GM18507 (cell line): ENCODE measurements at regions not wholly inside any gene's neighbourhood (a gene's known extent, or its start where the extent isn't known, plus 50 kb on each side); places are given as distances from the start of the nearest gene placed in this dataset.

Source experiments
- DNase-seq: peaks from one replicate; pipeline ENCODE4 v3.0.0; 2011; ENCODE audit warnings: low read depth; ENCODE audit not compliant: insufficient read length; ENCODE audit errors: extremely low spot score
- FAIRE-seq: peaks from 2 replicates; lab custom pipeline; 2011; peaks lifted over from hg19 to GRCh38; lab: Jason Lieb, UNC

DNA sequence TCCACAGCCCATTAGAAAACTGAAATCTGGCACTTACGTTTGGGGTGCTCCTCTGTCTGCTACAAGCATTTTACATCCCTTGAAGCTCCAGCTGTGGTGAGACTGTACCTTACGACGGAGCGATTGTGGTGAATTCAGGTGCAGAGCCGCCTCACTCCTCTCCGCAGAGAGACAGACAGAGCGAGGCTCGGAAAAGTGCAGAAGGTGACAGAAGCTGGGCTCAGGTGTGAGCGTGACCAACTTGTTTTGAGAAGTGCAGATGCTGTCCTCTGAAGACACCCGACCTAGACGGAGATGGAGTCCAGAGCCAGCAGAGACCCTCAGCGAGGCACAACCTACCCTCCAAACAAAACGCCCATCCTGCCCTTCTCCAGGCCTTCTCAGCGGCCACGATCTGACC lies 196.5 kb downstream of the MED10 start:
- FAIRE-seq (no peak), DNase-seq (no peak)

DNA sequence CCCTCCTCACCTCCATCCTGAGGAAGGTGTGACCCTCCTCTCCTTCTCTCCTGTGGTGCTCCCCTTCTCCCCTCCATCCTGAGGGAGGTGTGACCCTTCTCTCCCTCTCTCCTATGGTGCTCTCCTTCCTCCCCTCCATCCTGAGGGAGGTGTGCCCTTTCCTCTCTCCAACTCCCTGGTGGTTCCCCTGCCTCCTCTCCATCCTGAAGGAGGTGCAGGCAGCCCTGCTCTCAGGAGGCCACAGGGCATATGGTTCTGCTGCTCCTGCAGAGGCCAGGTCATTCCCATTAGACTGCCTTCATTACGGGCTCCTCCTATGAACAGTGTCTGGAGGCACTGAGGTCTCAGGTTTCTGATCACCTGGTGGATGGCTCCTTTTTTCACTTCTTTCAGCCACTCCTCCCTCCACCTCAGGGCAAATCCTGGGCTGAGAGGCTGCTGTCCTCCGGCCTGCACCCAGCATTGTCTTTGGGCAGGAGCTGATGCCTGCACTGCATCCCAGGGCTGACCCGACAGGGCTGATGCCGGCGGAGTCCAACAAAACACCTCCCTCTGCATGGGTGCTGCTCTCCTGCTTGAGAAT lies 197.1 kb downstream of the MED10 start:
- DNase-seq = no peak
- FAIRE-seq = no peak

DNA sequence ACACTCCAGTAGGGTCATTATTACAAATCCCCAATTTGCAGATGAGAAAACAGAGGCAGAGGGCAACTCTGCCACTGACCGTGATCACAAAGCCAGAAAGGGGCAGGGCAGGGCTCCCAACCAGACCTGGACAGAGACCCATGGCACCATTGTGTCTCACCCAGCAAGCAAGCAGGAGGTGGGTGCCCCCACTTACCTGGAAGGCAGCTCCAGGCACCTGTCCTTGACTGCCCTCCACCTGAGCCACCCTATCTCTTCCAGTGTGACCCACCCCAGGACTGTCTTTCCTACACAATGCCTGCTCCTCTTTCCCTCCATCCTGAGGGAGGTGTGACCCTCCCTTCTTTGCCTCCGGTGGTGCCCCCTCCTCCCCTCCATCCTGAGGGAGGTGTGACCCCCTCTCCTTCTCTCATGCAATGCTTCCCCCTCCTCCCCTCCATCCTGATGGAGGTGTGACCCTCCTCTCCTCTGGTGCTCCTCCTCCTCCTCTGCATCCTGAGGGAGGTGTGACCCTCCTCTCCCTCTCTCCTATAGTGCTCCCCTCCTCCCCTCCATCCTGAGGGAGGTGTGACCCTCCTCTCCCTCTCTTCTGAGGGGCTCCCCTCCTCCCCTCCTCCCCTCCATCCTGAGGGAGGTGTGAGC lies 198.0 kb downstream of the MED10 start:
- no peak for DNase-seq
- FAIRE-seq = no peak

DNA sequence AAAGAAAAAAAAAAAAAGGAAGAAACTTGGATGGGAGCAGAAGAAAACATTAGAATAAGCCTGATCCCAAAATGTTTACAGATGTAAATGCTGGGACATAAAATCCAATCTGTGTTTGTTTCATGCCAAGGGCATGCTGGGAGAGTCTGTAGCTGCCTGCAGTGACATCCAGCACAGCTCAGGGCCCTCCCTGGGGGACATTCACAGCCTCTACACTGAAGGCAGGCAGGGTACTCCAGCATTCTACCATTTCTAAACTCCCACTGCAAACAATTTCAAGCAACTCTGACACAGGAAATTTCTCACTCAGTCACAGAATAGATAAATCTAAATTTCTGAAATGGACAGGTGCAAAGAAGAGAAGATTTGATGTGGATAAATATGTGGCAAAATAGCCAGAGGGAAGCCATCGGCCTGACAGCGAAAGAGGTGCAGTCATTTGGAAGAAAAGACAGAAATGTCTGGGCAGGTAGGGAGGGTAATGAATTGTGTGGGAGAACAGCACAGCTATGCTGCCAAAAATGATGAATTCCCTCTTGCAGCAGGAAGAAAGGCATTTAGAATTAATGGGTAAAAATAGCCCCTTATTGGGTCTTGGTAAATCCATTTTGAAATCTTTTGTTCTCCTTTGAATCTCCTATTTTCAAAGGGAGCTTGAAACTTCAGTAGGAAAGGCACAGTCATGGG lies 199.4 kb downstream of the MED10 start:
- FAIRE-seq = no peak

DNA sequence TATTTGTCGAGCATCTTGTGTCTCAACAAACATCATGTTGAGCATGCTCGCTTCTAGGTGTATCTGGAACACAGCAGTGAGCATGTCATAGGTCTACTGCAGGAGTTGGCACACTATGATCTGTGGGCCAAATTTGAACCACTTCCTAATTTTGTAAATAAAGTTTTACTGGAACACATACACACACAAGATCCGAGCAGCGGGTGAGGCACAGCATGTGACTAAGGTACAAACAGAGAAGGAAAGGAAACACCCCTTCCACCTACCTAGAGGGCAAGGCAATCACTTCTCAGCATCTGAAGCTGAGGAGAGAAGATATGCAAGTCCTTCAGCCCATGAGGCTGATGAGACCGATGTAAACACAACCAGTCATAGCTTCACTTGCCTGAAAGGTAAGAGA lies 200.4 kb downstream of the MED10 start:
- DNase-seq (no peak), FAIRE-seq (no peak)

More for the DNA sequence above, 199.4 kb downstream of the MED10 start:
- DNase-seq = no peak

DNA sequence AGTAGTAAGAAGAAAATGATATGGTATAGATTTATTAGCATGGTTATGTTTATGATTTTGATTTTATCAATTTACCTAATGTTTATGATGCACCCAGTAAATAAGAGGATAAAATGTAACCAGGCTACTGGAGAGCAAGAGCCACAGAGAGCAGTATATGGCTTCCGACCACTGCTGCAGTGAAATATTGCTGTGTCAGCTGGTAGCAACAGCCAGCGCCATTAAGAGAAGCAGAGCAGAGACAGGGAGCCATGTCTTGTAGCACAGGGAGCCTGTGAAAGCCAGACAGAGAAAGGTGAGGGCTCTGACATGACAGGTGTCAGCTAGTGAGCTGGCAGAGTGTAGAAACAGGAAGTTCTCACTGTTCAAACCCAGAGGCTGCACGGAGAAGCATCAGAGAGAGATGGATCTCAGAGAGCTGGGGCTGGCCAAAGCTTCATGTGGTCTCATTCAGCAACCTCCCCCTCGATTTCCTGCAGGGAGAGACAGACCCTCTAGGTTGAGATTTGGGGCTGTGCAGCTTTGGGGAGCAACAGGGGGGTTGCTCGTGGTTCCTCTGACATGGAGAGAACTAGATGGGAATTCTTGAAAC lies 202.1 kb downstream of the MED10 start:
- FAIRE-seq = no peak

DNA sequence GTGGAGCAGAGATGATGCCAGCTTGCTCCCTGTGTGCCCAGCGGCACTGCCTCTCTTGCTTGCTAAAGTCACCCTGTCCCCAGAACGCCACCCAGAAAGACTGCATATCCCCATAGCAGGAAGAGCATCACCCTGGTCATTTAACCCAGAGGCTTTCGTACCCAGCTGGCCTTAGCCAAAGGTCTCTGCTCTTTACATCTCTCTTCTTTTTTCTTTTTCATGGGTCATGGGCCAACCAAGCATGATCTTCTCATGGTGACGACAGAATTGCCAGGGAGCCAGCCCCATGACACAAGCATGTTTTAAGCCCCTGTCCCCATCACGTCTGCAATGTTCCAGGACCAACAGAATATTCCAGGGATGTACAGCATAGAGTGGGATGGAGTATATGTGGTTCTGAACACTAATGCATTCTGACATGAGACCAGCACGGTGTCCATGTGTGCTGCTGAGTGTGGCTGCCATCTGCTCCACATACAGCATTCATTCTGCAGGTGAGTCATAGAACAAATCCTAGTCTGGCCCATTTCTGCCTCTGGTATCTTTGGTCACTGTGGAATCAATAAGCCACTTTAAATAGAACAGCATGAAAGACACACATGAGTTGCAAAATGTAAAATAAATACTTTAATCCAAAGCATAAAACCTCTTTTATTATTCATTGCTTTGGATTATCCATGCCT lies 203.0 kb downstream of the MED10 start:
- DNase-seq (no peak), FAIRE-seq (no peak)

More for the DNA sequence above, 202.1 kb downstream of the MED10 start:
- DNase-seq = no peak

DNA sequence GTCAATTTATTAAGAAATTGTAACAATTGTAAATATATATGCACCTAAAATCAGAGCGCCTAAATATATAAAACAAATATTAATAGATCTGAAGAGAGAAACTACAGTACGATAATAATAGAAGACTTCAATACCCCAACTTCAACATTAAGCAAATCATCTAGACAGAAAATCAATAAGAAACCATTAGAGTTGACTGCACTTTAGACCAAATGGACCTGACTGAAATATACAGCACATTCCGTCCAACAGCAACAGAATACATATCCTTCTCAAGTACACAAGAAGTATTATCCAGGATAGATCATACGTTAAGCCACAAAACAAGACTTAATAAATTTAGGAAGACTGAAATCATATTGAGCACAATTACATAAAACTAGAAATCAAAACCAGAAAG lies 208.7 kb downstream of the MED10 start:
- DNase-seq (no peak), FAIRE-seq (no peak)

DNA sequence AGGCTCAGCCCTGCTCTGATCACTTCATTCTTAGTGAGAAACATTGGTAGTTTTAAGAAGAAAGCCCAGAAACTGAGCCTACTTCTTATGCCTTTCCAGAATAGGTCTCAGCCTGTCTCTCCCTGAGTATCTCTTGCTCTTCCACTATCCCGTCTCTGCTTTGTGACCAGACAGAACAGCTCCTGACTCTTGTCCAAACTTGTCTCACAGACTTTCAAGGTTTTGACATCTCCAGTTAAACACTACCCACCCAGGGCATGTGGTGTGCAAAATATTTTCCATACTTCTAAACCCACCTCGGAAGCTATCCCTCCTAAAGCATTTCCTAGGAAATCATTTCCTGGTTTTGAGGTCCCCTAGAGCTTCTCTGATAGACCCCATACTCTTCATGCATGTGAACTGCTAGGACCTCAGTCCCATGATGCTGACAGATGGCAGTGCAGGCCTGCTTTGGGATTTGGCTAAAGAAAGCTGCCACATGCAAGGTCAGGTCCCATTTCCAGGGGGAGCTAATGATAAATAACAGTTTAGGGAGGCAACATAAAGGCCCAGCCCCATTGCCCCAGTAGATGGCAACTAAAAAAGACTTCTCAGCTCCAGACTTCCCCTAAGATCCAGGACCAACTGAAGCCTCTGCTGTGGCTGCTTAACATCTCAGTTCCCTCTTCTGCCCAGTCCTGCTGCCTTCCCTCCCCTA lies 211.5 kb downstream of the MED10 start:
- DNase-seq = no peak
- no peak for FAIRE-seq

DNA sequence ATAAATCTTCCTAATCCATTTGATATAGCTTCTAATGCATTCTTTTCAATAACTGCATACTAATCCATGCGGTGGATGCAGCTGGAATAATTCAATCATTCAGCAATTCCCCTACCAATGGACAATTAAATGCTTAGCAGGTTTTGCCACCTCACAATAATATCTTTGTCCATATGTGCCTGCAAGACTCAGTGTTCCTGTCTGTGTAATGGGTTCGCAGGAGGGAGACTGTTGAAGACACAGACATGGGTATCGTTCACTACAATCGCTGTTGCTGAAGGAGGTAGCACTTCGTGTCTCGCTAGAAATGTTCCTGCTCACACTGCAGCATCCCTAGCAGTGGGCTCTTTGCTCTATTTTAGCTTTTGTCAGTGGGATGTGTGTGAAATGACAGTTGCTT lies 214.4 kb downstream of the MED10 start:
- DNase-seq (no peak), FAIRE-seq (no peak)

DNA sequence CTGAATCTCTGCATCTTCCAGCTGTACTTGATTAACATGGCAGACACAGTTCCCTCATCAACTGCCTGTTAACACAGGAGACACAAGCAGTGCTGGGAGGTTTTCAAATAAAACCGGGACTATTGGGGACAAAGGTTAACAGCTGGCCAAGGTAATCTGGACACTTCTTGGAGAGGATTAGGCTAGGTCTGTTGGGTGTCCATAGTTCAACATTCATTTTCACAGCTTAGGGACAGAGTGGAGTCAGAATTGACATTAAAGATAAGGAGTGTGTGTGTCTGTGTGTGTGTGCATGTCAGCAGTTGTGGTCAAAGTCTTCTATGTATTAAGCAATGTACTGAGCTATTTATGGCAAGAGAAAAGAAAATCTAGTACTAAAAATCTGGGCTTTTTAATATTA lies 216.2 kb downstream of the MED10 start:
- DNase-seq = no peak
- no peak for FAIRE-seq

DNA sequence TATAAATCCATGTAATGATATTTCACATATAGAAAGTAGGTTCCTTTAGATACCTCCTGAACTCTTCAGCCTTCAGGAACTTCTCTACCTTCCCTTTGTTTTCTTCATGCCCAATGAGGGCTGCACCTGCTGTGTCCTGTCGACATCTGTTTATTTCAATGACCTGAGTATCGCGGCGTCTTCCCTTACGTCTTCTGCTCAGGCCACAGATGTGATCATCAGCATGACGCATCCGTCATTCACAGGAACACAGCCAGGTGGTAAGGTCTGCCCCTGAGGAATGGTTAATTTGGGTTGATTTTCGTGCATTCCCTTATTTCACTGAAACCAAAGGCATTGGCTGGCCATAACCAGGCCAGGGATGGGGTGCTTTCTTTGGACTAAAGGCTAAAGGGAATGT lies 217.1 kb downstream of the MED10 start:
- no peak for FAIRE-seq

DNA sequence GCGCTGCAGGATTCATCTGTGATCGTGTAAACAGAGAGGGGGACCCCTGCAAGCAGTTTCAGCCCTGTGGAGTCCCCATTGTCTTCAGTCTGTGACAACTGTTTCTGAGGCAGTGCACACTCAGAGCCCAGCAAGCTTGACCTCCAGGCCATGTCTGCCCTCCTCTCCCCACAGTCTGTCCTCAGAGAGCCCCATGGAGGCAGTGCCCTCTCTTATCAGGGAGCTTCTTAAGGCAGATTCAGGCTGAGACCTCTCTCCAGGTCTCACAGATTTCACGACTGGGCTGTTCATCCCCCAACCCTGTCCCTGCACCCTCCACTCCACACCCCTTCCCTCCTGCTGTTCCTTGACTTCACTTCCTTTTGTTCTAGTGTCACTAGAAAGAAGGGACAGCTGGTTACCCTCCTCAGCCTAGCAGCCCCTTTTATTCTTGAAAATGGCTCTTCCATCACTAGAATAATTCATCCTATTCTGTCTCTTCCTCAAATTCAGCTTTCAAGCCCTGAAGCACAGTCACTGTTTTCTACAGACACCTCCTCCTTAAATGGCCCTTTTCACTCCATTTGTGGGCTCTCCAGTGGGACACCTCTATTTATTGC lies 218.4 kb downstream of the MED10 start:
- no peak for FAIRE-seq
- no peak for DNase-seq

More for the DNA sequence above, 217.1 kb downstream of the MED10 start:
- DNase-seq = no peak

DNA sequence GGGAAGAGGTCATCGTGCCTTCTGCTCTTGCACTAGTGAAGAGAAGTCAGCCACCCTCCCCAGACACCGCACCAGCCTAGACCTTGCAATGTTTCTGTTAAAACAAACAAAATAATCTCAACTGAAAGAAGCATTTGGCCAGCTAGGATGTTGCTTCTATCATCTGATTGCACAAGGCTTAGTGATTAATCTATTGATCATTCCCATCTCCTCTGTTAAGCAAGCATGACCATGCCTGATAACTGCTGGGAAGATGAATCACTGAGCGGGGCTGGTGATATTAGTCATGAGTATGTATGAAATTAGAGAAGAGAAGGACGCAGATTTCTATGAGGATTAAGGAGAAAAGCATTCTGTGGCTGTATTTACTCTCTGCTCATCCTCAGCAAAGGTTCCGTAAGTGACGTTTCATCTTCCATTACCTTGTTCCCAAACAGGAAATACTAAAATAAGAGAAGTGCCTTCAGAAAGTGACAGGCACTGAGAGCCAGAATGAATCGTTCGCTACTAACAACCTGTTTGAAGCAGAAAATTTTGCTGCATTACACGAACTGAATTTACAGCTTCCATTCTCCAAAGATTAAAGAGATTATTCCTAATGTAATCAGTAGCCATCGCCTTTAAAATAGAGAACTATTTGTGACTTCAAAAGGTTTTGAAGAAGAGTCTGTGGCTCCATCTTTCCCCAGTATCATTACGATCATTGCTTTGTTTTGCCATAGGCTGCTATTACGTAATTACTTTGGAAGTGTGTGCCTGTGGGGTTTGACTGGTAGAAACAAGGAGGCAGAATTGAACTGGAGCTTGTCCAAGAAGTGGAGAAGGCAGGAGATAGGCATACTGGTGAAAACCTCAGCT lies 219.1 kb downstream of the MED10 start:
- DNase-seq (no peak), FAIRE-seq (no peak)

DNA sequence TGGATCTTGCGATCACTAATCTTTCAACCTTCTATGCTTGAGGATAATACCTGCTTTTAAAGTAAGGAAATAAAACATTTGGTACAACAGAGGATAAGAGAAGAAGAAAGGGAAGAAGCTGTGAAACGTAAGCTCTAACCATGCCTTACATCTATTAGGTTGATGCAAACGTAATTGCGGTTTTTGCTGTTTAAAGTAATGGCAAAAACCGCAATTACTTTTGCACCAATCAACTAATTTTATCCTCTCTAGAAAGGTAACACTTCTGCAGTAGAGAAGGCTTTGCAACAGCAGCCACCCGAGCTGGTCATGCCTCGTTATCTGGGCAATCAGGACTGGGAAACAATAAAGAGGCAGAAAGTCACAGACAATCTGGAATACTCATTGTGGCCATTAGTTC lies 224.1 kb downstream of the MED10 start:
- no peak for DNase-seq
- no peak for FAIRE-seq

DNA sequence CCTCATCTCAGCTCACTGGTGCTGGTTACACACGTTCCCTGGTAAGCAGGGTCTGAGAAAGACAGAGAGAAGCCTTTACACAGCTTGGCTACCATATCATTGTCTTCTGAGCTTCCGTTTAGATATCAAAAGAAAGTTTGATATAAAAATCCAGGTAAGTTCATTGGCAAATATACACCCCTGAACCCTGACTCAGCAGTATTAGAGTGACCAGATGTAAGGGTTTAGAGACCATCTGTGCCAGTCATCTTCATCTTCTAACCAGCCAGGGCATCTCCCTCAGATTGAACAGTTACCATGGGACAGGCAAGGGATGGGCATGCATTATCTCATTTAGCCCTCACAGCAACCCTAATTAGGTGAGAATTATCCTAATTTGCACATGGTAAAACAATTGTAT lies 232.1 kb downstream of the MED10 start:
- no peak for FAIRE-seq
- no peak for DNase-seq

DNA sequence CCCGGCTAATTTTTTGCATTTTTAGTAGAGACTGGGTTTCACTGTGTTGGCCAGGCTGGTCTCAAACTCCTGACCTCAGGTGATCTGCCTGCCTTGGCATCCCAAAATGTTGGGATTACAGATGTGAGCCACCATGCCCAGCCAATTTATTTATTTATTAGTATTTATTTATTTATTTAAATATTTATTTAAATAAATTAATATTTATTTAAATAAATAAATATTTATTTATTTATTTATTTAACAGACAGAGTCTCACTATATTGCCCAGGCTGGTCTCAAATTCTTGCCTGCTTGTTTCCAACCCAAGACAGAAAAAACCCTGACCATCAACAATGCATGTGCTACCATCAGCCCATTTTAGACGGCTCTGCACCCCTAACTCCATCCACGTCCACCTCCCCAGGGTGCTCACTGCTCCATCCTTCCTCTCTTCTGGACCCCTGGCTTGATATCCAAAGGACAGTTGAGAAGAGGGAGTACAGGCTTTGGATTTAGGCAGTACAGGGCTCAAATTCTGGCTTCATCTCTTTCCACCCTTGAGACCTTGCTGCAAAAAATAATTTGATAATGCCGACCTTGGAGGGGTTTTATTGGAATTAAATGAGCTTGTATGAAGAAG lies 232.6 kb downstream of the MED10 start:
- no peak for FAIRE-seq

DNA sequence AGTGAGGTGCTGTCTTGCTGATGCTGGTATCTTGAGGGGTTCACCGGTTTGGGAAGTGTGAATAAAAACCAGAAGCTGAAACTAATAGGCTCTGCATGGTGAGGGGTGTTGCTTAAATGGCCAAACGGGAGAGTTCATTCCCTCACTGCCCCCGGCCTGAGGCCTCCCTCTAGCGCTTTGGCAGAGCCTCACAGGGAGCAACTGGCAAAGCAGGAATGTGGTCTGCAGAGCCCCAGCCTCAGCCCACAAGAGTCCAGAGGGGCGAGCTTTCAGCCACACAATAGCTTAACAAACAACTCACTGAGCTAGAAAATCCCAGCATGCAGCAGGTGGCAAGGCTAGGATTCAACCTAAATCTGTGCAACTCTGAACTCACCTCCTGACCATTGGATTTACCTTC lies 234.8 kb downstream of the MED10 start:
- FAIRE-seq (no peak), DNase-seq (no peak)

More for the DNA sequence above, 232.6 kb downstream of the MED10 start:
- DNase-seq = no peak
